H9 (cell line): ENCODE measurements at regions not wholly inside any gene's neighbourhood (a gene's known extent, or its start where the extent isn't known, plus 50 kb on each side); places are given as distances from the start of the nearest gene placed in this dataset.

Experiments used
- DNase-seq: peaks from one replicate; pipeline ENCODE4 v3.0.0-alpha.2; 2017
- H2AFZ ChIP-seq: one replicate; pipeline ENCODE4 v1.6.1; 2013; ENCODE audit warnings: mild to moderate bottlenecking, low read length, control low read depth, moderate library complexity
- H2AK5ac ChIP-seq: 2 replicates; pipeline ENCODE4 v1.6.1; 2013; ENCODE audit warnings: low read length, control low read depth, mixed read lengths; ENCODE audit not compliant: insufficient read length
- H2BK120ac ChIP-seq: one replicate; pipeline ENCODE4 v1.6.1; 2013; ENCODE audit warnings: low read depth, mild to moderate bottlenecking, low read length, control low read depth, inconsistent platforms; ENCODE audit not compliant: poor library complexity, severe bottlenecking
- H2BK12ac ChIP-seq: 2 replicates; pipeline ENCODE4 v1.6.1; 2013; ENCODE audit warnings: low read length, control low read depth, mixed read lengths, low read depth; ENCODE audit not compliant: insufficient read length
- H2BK15ac ChIP-seq: 2 replicates; pipeline ENCODE4 v1.6.1; 2013; ENCODE audit warnings: low read depth, low read length, control low read depth
- H2BK20ac ChIP-seq: one replicate; pipeline ENCODE4 v1.6.1; 2013; ENCODE audit warnings: low read depth, mild to moderate bottlenecking, low read length, control low read depth, inconsistent platforms; ENCODE audit not compliant: poor library complexity, severe bottlenecking
- H2BK5ac ChIP-seq: 2 replicates; pipeline ENCODE4 v1.6.1; 2013; ENCODE audit warnings: low read length, control low read depth, mixed read lengths; ENCODE audit not compliant: insufficient read length
- H3K14ac ChIP-seq: 2 replicates; pipeline ENCODE4 v1.6.1; 2013; ENCODE audit warnings: low read length, control low read depth; ENCODE audit not compliant: insufficient read depth
- H3K18ac ChIP-seq: 2 replicates; pipeline ENCODE4 v1.6.1; 2013; ENCODE audit warnings: low read depth, mild to moderate bottlenecking, mixed read lengths, low read length, control low read depth; ENCODE audit not compliant: insufficient read length
- H3K23ac ChIP-seq: 2 replicates; pipeline ENCODE4 v1.6.1; 2013; ENCODE audit warnings: low read length, control low read depth, mixed read lengths, low read depth; ENCODE audit not compliant: insufficient read length
- H3K23me2 ChIP-seq: 2 replicates; pipeline ENCODE4 v1.6.1; 2013; ENCODE audit warnings: low read depth, mild to moderate bottlenecking, mixed read lengths, low read length, control low read depth; ENCODE audit not compliant: insufficient read length, poor library complexity, severe bottlenecking
- H3K27ac ChIP-seq: 2 replicates; pipeline ENCODE4 v1.5.1; 2013; ENCODE audit warnings: low read length, control low read depth, mixed read lengths, low read depth; ENCODE audit not compliant: insufficient read length
- H3K27me3 ChIP-seq: 2 replicates; pipeline ENCODE4 v1.6.1; 2013; ENCODE audit warnings: low read length, control low read depth, inconsistent platforms; ENCODE audit not compliant: insufficient read depth
- H3K4ac ChIP-seq: 2 replicates; pipeline ENCODE4 v1.6.1; 2013; ENCODE audit warnings: low read depth, mild to moderate bottlenecking, control low read depth, inconsistent platforms, low read length, moderate library complexity
- H3K4me1 ChIP-seq: 2 replicates; pipeline ENCODE4 v1.6.1; 2013; ENCODE audit warnings: low read length, control low read depth, inconsistent platforms; ENCODE audit not compliant: insufficient read depth
- H3K4me2 ChIP-seq: 2 replicates; pipeline ENCODE4 v1.6.1; 2013; ENCODE audit warnings: low read length, control low read depth, mixed read lengths; ENCODE audit not compliant: insufficient read length, insufficient read depth
- H3K56ac ChIP-seq: 2 replicates; pipeline ENCODE4 v1.6.1; 2013; ENCODE audit warnings: low read depth, mild to moderate bottlenecking, mixed read lengths, low read length, control low read depth; ENCODE audit not compliant: insufficient read length
- H3K79me1 ChIP-seq: 2 replicates; pipeline ENCODE4 v1.6.1; 2013; ENCODE audit warnings: low read depth, mild to moderate bottlenecking, moderate library complexity, low read length, control low read depth, inconsistent platforms; ENCODE audit not compliant: insufficient read depth, poor library complexity, severe bottlenecking
- H3K79me2 ChIP-seq: 2 replicates; pipeline ENCODE4 v1.6.1; 2013; ENCODE audit warnings: low read length, control low read depth, inconsistent platforms; ENCODE audit not compliant: insufficient read depth
- H3K9ac ChIP-seq: 2 replicates; pipeline ENCODE4 v1.6.1; 2013; ENCODE audit warnings: low read length, control low read depth, mixed read lengths; ENCODE audit not compliant: insufficient read length; ENCODE audit errors: extremely low read depth
- H3K9me3 ChIP-seq: one replicate; pipeline ENCODE4 v1.6.1; 2013; ENCODE audit warnings: low read depth, low read length, inconsistent platforms; ENCODE audit not compliant: control insufficient read depth
- H3T11ph ChIP-seq: one replicate; pipeline ENCODE4 v1.6.1; 2013; ENCODE audit warnings: mild to moderate bottlenecking, low read length, control low read depth, inconsistent platforms
- H4K20me1 ChIP-seq: one replicate; pipeline ENCODE4 v1.6.1; 2013; ENCODE audit not compliant: control insufficient read depth, insufficient read length, insufficient read depth
- H4K5ac ChIP-seq: 2 replicates; pipeline ENCODE4 v1.6.1; 2013; ENCODE audit warnings: low read depth, mild to moderate bottlenecking, mixed read lengths, low read length, control low read depth; ENCODE audit not compliant: insufficient read length
- H4K8ac ChIP-seq: replicated peaks from 2 replicates; pipeline ENCODE4 v1.6.1; 2013; ENCODE audit warnings: low read length, control low read depth, mixed read lengths, low read depth; ENCODE audit not compliant: insufficient read length
- H4K91ac ChIP-seq: 2 replicates; pipeline ENCODE4 v1.6.1; 2013; ENCODE audit warnings: low read depth, mild to moderate bottlenecking, moderate library complexity, mixed read lengths, low read length, control low read depth; ENCODE audit not compliant: insufficient read length
- H3K27ac Mint-ChIP-seq, 3 experiments: 2 replicates in 2 of 3; 3 replicates in 1 of 3; pipeline ENCODE4 v1.8.0; 2020 to 2021; ENCODE audit warnings: mixed read lengths in 3 of 3, mild to moderate bottlenecking in 1 of 3, moderate library complexity in 1 of 3
- H3K27me3 Mint-ChIP-seq: 2 replicates; pipeline ENCODE4 v1.8.0; 2021; ENCODE audit warnings: low read depth, mild to moderate bottlenecking, moderate library complexity, mixed read lengths
- H3K36me3 Mint-ChIP-seq, 3 experiments: 2 replicates in 2 of 3; 3 replicates in 1 of 3; pipeline ENCODE4 v1.8.0; 2020 to 2021; ENCODE audit warnings: low read depth in 3 of 3, mixed read lengths in 3 of 3; ENCODE audit not compliant: insufficient read depth in 1 of 3
- H3K4me1 Mint-ChIP-seq, 2 experiments: 2 replicates each; pipeline ENCODE4 v1.8.0; 2020; ENCODE audit warnings: mixed read lengths in 2 of 2
- H3K4me3 Mint-ChIP-seq, 2 experiments: 2 replicates in 1 of 2; 3 replicates in 1 of 2; pipeline ENCODE4 v1.8.0; 2020 to 2021; ENCODE audit warnings: mild to moderate bottlenecking in 2 of 2, mixed read lengths in 2 of 2, moderate library complexity in 1 of 2
- H3K9me3 Mint-ChIP-seq, 2 experiments: 2 replicates in 1 of 2; 3 replicates in 1 of 2; pipeline ENCODE4 v1.8.0; 2020; ENCODE audit warnings: mild to moderate bottlenecking in 2 of 2, mixed read lengths in 2 of 2, moderate library complexity in 1 of 2
- CTCF ChIP-seq: fragments of 200-600 bp; sonication (generic); conservative IDR thresholded peaks from 3 replicates; pipeline ENCODE4 v1.8.0; 2021; ENCODE audit warnings: antibody characterized with exemption, mild to moderate bottlenecking
- WGBS: extraction: QIAGEN DNeasy Blood & Tissue Kit; methylation state at CpG from one replicate; pipeline ENCODE4 v1.1.7; 2013; ENCODE audit warnings: missing lambda C conversion rate, low lambda C conversion rate, mixed read lengths; ENCODE audit not compliant: insufficient read length; ENCODE audit errors: extremely low coverage; 5-methylcytosine and 5-hydroxymethylcytosine counted together

- Histone ChIP-seq H2BK120ac (no peak overlapping the region), H3K9me3 (no peaks in the 10 kb centered on the region), H3K4me2 (no peak overlapping the region), H3K56ac (no peak overlapping the region), H2BK15ac (no peak overlapping the region), H2BK20ac (no peak overlapping the region), H3T11ph (no peak overlapping the region), H4K5ac (no peak overlapping the region), H3K18ac (no peak overlapping the region), H4K8ac (no peak overlapping the region), H3K27me3 (no peaks in the 10 kb centered on the region), H3K14ac (no peak overlapping the region), H3K23ac (no peak overlapping the region), H3K4ac (no peak overlapping the region), H4K20me1 (no peaks in the 10 kb centered on the region), H3K23me2 (no peaks in the 10 kb centered on the region), H3K27ac (no peak overlapping the region), H2AFZ (no peak overlapping the region), H3K79me1 (no peaks in the 10 kb centered on the region), H2BK5ac (no peak overlapping the region), H3K79me2 (no peaks in the 10 kb centered on the region), H3K9ac (no peak overlapping the region), H4K91ac (no peak overlapping the region), H3K4me1 (no peaks in the 10 kb centered on the region), H2AK5ac (no peak overlapping the region), H2BK12ac (no peak overlapping the region)
- no peak for TF ChIP-seq CTCF
- H3K4me1 Mint-ChIP-seq: peaks cover 6 to 13% of the 10 kb centered on the region in 2 experiments
- H3K4me3 Mint-ChIP-seq: no peak overlapping the region
- DNase-seq: no peak
- no CpG with 5 or more reads among the region's 2 CpGs for WGBS
- H3K36me3 Mint-ChIP-seq: no peaks in the 10 kb centered on the region
- no peaks in the 10 kb centered on the region; the same call in 1 of the 2 replicates for H3K27me3 Mint-ChIP-seq
- H3K27ac Mint-ChIP-seq: no peak overlapping the region
- no peaks in the 10 kb centered on the region for H3K9me3 Mint-ChIP-seq
These were observed 62.4 kb upstream of the EFEMP1 start for GRCh38 chr2:55986001-55986400.
